ENCODE measurements at regions not wholly inside any gene's neighbourhood (a gene's known extent, or its start where the extent isn't known, plus 50 kb on each side); places are given as distances from the start of the nearest gene placed in this dataset.

DNA sequence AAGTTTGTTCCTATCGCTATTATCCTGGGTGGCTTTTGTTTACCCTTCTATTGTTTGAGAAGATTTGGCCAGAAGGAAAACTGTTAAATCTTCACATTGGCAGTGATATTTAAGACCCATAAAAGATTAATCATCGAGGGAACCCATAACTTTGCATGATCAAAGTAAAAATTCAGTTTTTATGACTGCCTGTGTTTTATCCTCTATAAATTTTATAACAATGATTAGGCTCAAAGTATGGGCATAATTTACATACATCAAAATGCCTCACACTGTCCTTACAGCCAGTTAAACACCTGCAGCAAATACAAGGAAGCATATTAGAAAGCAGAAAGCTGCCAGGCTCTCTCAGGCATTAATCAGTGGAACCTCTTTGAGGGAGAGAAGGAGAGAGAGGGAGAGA lies 289.1 kb downstream of the ICOS start:
- TF ChIP-seq POLR2AphosphoS5 (IDR thresholded peaks at IDR 0.05; ENCODE audit: borderline replicate concordance, low read depth, low read length) (no peak), EZH2 (IDR thresholded peaks at IDR 0.05) (no peak), FOXP2 (optimal IDR thresholded peaks at IDR 0.05; ENCODE audit: control extremely low read depth, extremely low read length, insufficient read depth) (no peak)
